HG02973 (cell line): ENCODE measurements at regions not wholly inside any gene's neighbourhood (a gene's known extent, or its start where the extent isn't known, plus 50 kb on each side); places are given as distances from the start of the nearest gene placed in this dataset.
"Not testable (repeated sequence)": the region's sequence is repeated elsewhere in the genome, so short reads cannot be mapped to it uniquely, and the experiment has no call there.

ENCODE experiments used
- ATAC-seq: cut with Tn5 transposase; IDR thresholded peaks from one replicate; pipeline ENCODE4 v1.9.1; 2021; ENCODE audit warnings: moderate library complexity; ENCODE audit not compliant: unreplicated experiment

DNA sequence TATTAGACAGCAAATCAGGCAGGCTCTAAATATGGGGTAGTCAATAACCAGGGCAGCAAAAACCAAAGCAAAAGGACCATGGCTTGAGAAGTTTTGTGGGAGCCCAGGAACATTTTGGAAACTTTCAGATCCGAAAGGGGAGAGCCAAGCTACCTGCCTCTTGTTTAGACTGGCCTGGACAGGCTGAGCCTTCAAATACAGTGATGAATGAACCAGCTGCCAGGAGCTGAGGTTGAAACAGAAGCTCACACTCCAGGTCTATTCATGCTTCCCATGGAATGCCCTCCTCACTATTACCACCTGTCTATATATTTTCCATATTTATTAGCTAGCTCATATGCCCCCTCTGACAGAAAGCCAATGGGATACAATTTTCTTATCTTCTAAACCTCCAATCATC lies 150.8 kb upstream of the SLC44A1 start:
- no peak for ATAC-seq

DNA sequence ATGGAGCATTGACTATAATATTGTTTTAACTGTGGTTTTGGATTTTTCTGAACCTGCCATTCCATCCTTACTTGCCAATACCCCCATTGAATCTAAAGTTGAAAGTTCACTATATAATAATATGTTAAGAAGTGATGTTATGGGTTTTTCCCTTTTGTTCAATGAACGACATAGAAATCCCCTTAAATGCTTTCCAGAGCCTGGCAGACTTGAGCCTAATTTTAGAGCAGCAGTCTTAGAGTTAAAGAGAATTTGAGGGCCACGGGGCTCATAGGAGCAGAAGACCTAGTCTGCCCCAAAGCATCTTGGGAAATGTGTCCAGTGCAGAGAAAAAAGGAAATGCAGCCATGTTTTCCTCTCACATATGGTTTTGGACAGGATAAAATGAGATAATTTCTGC lies 146.1 kb upstream of the SLC44A1 start:
- ATAC-seq: no peak

DNA sequence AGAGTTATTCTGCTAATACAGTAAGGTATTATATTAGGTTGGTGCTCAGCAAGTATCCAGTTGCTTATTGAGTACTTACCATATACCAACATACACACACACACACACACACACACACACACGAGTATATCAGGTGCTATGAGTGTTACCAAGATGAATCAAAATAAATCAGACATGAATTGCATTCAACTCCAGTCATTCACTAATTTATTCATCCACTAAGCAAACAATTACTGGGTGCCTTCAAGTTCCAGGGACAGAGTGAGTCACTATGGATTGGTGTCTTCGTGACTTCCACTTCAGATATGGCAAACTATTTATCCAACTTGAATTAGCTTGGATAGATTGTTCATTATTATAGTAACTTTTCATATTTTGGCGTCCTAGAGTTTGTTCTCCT lies 140.7 kb upstream of the SLC44A1 start:
- ATAC-seq: no peak

DNA sequence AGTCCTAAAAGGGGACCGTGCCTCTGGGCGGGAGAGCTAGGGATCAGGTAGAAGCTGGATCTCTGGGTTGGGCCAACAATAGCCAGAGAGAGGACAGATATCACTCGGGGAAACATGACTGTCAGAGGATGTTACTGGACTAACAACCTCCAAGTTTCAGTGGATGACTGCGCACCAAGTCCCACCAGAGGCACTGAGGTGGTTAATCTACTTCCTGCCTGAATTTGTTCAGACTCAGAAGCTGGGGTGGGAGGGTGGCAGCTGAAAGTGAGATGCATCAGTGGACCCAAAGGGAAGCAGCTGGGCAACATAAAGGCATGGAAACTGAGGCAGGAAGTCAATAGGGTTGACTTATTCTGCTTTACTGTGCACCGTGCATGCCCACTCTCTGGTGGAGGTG lies 130.1 kb upstream of the SLC44A1 start:
- no peak for ATAC-seq

DNA sequence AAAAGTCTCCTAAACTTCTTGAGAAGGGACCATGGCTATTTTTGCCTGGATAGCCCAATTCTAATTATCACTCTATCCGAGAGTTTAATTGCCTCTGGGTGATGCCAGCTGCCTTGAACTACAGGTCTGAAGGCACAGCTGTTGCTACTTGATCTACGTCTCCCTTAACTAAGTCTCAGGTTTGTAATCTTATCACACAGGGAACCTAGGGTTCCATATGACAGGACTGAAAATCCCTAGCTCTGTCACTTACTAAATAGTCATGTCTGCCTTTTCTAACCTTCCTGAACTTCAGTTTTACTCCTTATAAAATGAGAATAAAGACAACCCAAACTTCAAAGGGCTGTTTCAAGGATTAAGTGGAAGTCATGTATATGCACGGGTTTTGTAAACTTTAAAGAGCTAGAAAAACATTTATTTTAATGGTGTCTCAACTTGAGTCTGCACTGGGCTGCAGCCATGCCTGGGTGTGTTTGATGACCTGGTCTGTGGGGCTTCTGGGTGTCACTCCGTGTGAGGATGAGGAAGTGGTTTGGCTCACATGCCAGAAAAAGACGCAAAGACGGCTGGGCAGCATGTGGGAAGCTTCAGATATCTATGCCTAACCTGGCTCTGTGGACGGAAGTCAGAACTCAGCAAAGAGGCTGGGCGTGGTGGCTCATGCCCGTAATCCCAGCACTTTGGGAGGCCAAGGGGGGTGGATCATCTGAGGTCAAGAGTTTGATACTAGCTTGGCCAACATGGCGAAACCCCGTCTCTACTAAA lies 129.3 kb upstream of the SLC44A1 start:
- ATAC-seq: peak; percentile 63

DNA sequence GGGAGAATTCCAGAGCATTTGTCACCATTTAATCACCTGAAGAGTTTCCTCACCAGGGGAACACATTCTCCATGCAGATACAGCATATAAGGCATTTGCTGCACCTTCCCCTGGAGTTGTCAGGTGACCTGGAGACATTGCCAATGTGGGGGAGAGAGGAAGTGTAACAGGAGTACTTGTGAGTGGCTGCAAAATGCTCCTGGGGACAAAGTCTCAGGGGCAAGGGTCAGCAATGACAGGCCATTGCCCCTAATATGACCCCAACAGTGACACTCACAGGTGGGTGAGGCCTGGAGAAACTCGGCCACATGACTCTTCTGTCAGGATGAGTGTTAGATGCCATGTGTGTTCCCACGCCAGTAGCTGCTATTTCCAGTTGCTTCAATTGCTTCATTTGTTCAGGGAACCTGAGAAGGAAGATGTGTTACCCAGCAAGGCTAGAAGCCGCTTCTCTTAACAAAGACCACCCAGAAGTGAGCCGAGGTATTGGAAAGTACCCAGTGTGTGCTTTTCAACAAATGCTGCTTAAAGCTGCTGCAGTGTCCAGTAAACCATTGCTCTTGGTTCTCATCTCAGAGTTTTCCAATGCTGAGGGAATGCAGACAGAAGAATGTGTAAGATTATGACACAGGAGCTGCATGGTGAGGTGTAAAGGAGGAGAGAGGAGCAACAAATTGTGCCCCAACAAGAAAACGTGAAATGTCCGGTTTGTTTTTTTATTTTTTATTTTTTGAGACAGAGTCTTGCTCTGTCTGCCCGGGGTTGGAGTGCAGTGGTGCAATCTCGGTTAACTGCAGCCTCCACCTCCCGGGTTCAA lies 128.2 kb upstream of the SLC44A1 start:
- ATAC-seq: no peak

DNA sequence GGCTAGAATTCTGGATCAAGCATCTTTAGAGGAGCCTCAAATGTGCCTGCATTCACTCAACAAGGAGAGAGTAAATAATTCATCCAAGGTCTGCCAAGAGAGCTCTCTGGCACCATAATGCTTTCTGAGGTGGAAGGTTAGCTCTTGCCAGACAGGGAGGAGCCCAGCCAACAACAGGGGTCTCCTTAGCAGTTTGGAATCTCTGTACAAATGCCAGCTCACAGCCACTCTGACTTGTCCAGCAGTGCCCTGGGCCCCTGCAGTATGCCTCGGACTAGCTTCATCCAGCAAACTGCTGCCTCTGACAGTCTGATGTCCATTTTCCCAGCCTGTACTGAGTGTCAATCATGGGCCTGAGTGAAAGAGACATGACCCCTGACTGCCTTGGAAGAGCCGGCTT lies 127.2 kb upstream of the SLC44A1 start:
- ATAC-seq: no peak

DNA sequence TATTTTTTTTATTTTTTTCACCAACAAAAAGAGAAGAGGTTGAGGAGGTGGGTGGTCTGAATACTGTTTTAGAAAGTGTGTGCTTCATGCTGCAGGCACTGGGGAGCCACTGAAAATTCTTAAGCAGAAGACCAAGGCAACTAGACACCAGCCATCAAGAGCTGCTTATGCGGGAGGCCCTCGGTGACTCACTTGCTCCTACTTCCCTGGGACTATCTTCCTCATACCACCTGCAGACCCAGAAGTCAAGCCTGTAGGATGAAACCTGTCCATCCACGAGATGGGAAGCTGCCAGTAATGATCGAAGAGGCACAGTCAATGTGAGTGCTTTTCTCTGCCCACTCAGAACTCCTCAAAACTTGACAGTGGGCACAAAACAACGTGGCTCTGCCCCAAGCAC lies 125.8 kb upstream of the SLC44A1 start:
- ATAC-seq: no peak

DNA sequence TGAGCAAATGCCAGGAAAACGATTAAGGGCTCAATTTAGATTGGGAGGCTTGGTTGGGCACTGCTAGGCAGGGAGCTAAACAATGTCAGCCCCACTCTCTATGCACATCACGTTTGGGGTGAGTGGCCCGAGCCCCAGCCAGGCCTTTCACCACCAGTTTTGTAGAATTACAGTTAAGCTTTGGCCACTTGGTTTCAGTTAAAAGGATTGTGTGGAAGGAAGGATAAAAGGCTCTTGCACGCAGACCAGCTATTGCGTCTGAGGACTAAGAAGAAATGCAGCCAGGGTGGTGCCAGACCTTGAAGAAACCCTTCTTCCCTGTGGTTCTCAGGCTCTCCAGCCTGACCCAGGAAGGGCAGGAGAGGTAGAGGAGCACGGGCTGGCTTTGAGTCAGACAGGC lies 125.3 kb upstream of the SLC44A1 start:
- ATAC-seq: no peak

DNA sequence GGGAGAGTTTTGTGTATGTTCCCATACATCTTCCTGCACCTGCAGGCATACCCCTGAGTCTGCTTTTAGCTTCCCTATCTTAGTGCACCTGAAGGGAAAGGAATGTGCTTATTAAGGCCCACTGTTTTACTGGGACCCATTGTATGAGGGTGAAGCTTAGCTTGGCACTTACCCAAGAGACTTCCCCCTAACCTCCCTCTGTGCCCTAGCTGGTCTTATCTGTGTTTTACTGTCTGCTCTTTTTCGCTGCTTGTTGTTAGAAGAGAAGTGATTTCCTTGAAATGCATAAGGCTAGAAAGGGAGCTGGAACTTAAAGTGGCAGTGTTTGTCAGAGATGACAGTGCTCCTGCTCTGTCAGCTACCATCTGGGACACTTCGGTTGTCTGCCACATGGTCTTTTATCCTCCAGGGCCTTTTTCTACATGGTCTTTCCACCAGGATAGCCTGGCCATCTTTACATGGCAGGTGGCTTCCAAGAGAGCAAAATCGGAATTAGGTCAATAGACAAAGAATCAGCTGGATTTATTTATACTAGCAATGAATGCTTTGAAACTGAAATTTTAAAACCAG lies 122.5 kb upstream of the SLC44A1 start:
- ATAC-seq: no peak

DNA sequence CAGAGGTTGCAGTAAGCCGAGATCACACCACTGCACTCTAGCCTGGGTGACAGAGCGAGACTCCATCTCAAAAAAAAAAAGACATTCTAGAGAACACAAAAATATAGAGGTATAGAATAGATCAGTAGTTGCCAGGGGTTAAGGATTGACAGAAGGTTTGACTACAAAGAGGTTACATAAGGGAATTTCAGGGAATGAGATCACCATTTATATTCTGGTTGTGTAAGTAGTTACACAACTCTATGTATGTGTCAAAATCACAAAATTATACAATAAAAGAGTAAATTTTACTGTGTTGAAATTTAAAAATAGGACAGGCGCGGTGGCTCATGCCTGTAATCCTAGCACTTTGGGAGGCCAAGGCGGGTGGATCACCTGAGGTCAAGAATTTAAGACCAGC lies 119.9 kb upstream of the SLC44A1 start:
- not testable (repeated sequence) for ATAC-seq

DNA sequence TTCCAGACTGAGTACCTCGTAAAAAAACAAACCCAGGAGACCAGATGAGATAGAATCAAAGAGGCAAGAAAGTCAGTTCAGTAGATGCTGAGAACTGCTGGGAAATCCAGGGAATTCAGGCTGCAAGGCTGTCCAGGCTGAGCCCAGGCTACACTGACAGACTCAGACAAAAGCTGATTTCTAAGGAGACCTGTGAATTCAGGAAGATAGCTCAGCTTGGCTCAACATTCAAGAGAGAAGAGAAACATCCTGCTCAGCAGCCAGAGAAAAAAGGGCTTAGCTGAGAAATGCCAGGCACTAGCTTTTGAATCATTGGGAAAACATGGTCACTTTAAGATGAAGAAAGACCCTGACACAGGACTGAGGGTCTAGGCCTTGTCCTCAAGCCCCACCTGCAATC lies 118.2 kb upstream of the SLC44A1 start:
- no peak for ATAC-seq

DNA sequence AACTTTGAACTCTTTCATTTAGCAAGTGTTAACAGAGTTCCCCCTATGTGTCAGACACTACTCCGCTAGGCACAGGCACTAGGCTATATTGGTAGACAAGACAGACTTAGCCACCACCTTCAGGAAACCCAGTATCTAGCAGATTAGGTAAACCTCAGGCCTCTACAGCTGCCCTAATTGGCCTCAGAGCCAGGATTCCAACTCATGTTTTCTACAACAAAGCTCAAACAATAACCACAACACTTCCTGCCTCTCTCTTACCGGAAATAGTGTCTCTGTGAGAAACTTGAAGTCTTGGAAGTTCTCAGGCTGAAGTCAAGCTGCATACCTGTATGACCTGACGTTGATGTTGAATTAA lies 116.6 kb upstream of the SLC44A1 start:
- ATAC-seq: peak; percentile 98

DNA sequence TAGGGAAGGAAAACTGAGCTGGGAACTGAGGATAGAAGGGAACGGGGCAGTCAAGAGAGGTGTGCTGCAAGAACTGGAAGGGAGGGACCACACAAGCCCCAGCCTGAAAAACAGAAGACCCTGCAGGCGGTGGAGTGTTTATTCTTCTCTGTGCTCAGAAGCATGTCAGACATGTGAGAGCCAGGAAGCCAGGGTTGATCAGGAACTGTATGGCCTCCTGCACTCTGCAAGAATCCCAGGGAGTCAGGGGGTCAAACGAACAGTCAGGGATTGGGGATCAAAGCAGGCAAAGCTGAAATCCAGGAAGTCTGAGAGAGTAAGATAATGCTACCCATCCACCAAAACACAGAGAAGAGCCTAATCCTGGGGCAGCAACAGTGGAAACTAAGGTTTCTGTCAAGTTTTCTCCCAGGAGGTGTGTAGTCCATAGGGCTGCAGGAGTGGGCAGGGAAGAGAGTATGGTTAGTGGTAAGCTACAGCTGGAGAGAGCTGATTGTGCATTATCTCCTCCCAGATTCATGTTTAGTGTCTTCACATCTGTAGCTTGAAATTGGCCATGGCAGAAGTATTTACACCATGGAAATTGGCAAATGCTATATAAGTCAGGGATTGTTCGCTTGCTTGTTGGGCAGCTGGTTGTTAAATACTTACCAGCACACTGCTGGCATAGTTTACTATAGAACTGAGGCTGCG lies 115.4 kb upstream of the SLC44A1 start:
- ATAC-seq: no peak

DNA sequence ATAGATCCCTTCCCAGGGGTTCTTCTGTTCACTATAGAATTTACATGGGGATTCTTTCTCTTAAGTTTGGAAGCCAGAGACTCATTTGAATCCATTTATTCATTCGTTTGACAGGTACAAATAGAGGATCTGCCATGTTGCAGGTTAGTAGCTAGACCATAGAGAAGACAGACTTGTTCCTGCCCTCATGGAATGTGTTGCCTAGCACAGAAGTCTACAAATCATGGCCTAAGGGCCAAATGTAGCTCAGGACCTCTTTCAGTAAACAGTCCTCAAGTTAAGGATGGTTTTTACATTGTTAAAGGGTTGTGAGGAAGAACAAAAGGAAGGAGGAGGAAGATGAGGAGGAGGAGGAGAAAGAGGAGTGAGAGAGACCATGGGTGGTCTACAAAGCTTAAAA lies 114.7 kb upstream of the SLC44A1 start:
- ATAC-seq: no peak

DNA sequence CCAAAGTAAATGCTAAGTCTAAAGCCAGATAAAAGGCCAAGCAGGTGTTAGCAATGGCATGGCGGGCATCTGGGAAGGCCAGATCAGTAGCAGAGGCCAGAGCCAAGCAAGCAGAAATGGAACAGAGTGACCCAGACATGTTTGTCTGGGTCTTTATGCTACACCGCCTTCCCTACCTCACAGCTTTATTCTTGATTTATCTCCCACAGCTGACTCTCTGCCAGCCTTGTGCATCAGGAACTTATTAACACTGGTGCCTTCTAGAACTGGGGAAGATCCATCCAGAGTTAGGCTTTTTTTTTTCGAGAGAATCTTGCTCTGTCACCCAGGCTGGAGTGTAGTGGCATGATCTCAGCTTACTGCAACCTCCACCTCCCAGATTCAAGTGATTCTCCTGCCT lies 112.5 kb upstream of the SLC44A1 start:
- ATAC-seq: no peak

DNA sequence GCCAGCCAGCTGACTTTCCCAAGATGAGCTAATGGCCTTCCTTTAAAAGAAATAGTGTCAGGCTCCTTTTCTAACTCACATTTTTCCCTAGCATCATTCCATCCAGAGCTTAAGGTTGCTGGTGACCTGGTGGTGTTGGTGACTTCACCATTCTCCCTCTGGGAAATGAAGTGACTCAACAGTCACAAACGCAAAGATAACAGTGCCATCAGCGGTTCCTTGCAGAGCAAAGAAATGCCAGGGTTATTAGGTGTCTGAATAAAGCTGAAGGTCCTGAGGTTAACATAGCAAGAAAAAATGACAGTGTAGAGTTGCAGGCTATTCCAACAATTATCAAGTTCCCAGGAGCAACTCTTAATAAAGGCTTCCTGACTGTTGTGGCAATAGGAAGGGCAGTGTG lies 111.8 kb upstream of the SLC44A1 start:
- ATAC-seq: no peak

DNA sequence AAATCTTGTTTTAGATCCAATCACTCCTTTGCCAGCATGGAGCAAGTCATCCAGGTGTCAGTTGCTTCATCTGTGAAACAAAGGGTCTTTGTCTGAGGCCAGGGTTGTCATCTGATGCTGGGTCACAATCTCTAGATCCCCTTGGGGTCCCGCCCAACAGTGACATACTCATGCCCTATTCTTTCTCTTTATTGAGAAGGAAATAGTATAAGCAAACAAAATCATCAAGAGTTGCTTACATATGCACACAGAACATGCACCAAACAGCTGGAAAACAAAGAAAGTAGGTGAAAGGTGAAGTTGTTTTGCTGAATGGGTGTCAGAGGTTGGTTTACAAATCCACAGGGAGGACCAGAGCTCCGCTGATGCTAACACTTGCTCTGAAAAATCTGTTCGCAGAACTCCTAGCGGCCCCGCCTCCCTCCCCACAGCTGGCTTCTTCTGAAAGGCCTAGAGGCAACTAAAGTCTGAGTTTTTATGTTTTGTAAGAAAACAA lies 106.1 kb upstream of the SLC44A1 start:
- no peak for ATAC-seq

DNA sequence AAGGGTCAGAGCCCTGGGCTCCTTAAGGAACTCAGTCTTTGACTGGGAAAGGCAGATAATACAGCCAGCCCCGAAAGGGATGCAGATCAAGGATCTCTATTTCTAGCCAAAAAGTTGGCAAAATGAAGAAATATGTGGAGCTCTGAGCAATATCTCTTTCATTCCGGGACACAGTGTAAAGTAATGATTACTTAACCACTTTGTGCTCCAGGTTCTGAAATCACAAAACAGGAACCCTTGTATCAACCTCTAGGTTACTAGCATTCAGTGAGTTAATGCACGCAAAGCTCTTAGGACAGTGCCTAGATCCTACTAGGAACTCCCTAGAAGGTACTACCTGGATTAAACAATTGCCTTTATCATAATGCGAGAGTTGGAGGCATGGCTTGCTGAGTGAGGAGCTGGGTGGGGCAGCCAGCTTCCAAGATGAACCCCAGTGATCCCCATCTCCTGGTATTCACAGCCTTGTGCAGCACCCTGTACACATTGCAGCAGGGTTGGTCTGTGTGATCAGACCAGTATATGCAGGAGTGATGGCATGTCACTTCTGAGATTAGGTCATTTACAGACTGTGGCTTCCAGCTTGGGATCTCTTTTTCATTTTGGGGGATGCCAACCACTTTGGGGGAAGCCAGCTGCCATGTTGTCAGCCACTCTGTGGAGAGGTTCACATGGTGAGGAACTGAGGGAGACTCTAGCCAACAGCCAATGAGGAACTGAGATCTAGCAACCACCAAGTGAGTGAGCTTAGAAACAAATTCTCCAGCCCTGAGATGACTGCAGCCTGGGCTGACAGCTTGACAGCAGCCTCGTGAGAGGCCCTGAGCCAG lies 103.1 kb upstream of the SLC44A1 start:
- ATAC-seq: peak; percentile 89

DNA sequence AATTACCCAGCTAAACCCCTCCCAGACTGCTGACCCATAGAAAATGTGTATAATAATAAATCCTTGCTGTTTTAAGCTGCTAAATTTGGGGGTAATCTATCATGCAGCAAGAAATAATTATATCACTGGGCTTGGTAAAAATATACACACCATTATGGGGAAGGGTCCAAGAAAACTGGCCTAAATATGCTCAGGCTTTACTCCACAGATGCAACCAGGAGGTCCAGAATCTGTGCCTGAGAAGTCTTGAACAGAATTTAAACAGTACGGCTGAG lies 102.5 kb upstream of the SLC44A1 start:
- ATAC-seq: no peak
